Heart right ventricle (tissue), 16 donors: ENCODE measurements at regions not wholly inside any gene's neighbourhood (a gene's known extent, or its start where the extent isn't known, plus 50 kb on each side); places are given as distances from the start of the nearest gene placed in this dataset.

Experiments used
- ATAC-seq, 8 donors: fragments of 200-7000 bp; cut with Tn5 transposase; one replicate each; pipeline ENCODE4 v1.9.1; 2020; ENCODE audit warnings: mild to moderate bottlenecking in 8 of 8, moderate library complexity in 8 of 8, moderate number of reproducible peaks in 1 of 8
- DNase-seq, 2 donors: peaks; one replicate each; pipeline ENCODE4 v3.0.0-alpha.2; 2020
- H3K27ac ChIP-seq, 10 donors: fragments of 200-600 bp; sonication (generic) in 2 of 10; one replicate each; pipeline versions ENCODE4 v1.5.0 to v1.8.0; 2020 to 2022; ENCODE audit warnings: mild to moderate bottlenecking in 3 of 10
- H3K27me3 ChIP-seq, 7 donors: fragments of 200-600 bp; one replicate each; pipeline ENCODE4 v1.8.0; 2021 to 2022; ENCODE audit warnings: mild to moderate bottlenecking in 2 of 7
- H3K36me3 ChIP-seq, 9 donors: fragments of 200-600 bp; sonication (generic) in 1 of 9; one replicate each; pipeline versions ENCODE4 v1.5.0 to v1.8.0; 2020 to 2022; ENCODE audit warnings: mild to moderate bottlenecking in 2 of 9
- H3K4me1 ChIP-seq, 9 donors: fragments of 200-600 bp; sonication (generic) in 1 of 9; one replicate each; pipeline versions ENCODE4 v1.5.0 to v1.8.0; 2020 to 2022; ENCODE audit warnings: mild to moderate bottlenecking in 4 of 9
- H3K4me3 ChIP-seq, 10 donors: fragments of 200-600 bp; sonication (generic) in 2 of 10; one replicate each; pipeline versions ENCODE4 v1.5.0 to v1.8.0; 2020 to 2022; ENCODE audit warnings: mild to moderate bottlenecking in 7 of 10, moderate library complexity in 2 of 10
- H3K9me3 ChIP-seq, 11 donors: fragments of 200-600 bp in 10 of 11; sonication (generic) in 2 of 11; one replicate each; pipeline versions ENCODE4 v1.5.0 to v1.8.0; 2013 to 2022; ENCODE audit warnings: mild to moderate bottlenecking in 2 of 11, control low read depth in 1 of 11, moderate library complexity in 1 of 11
- CTCF ChIP-seq, 9 donors: fragments of 200-600 bp; sonication (generic) in 2 of 9; IDR thresholded peaks; one replicate each; pipeline versions ENCODE4 v1.5.0 to v1.8.0; 2021 to 2022; ENCODE audit warnings: antibody characterized with exemption in 9 of 9, mild to moderate bottlenecking in 5 of 9, moderate library complexity in 1 of 9
- WGBS, 2 donors: extraction: QIAGEN DNeasy Blood & Tissue Kit; methylation state at CpG; one replicate each; pipeline ENCODE4 v1.1.7; 2013; ENCODE audit warnings: inconsistent platforms in 1 of 2; 5-methylcytosine and 5-hydroxymethylcytosine counted together
- intact Hi-C, 10 donors: fragments of 100-400 bp; cut with DNase I; formaldehyde crosslinking; loops; one replicate each; pipeline versions ENCODE4 v1.11.1 to v1.14.2; 2022
- donor health status: Arrhythmogenic right ventricular cardiomyopathy.
- donor health status: ischemic (EF 13 %, LVEDD 7.1; RV severe dilation, severe dysfunction).
- donor health status: healthy with polysubstance abuse.
- donor health status: DM: no; HTN: yes; CAD: no.
- donor health status: DM: no; HTN: no; CAD: no.
- donor health status: ischemic (EF 25% LVEDD 6.9; RV normal size, moderate dysfunction).
- donor health status: ischemic (EF 25% LVEDD 5.7; RV mildly dilated, moderate dysfunction).
- donor health status: healthy.
- donor health status: DM: yes; HTN: yes; CAD: no.
- donor health status: Ischemic cardiomyopathy.
- donor health status: ischemic (EF 35%, LVEDD 5.7; RV mildly dilated, moderate dysfunction).
- donor health status: nonischemic (EF 11% LVEDD 7.7; RV severe dilation, severe dysfunction).
- donor health status: DM: yes; HTN: yes; CAD: no.
- donor health status: PGD.
- donor health status: ischemic (EF 29% LVEDD 5.4; RV normal size, mild dysfunction).
- donor health status: nonischemic (EF 23%, LVEDD 6.1; RV moderate dilation, normal function).

- Histone ChIP-seq H3K4me3 (no peak overlapping the region), H3K9me3 (no peaks in the 10 kb centered on the region), H3K27ac (no peak overlapping the region), H3K4me1 (no peaks in the 10 kb centered on the region), H3K27me3 (no peaks in the 10 kb centered on the region), H3K36me3 (no peaks in the 10 kb centered on the region)
- intact Hi-C loops: no loop called here
- TF ChIP-seq CTCF (IDR thresholded peaks at IDR 0.05): no peak
- ATAC-seq (no peak), DNase-seq (no peak)
- WGBS, 2 donors: 70% methylated on average over 4 of the region's 4 CpGs
Measured at GRCh38 chr5:118778941-118779340, 209.4 kb downstream of the DTWD2 start.

DNA sequence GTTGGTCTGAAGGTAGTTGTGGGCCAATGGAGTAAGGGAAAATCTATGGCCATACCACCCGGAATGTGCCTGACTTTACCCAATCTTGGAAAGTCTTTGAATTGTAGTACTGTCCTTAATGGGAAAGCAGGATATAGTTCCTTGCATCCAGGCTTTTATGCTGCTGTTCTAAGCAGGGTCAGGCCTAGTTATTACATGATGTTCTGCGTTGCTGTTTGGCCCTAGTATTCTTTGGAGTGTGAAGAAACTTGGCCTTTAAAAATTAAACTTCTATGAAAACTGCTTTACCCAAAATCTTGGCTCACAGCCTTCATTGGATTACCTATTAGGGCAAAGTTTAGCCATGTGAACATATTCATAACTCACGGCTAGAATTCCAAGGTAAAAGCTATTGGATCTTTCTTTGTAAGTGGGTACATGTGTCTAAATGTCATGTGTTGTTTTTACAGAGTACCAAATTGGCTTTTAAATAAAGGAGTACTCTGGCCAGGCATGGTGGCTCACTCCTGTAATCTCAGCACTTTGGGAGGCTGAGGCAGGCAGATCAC is 211.1 kb downstream of the DTWD2 start:
- no peak overlapping the region for H3K27ac ChIP-seq
- no peak for TF ChIP-seq CTCF (IDR thresholded peaks at IDR 0.05)

GRCh38 chr5:118776755-118777154 is 211.6 kb downstream of the DTWD2 start:
- ATAC-seq: no peak
- Histone ChIP-seq H3K4me3 (no peak overlapping the region), H3K27ac (no peak overlapping the region), H3K36me3 (no peaks in the 10 kb centered on the region), H3K4me1 (no peaks in the 10 kb centered on the region), H3K27me3 (no peaks in the 10 kb centered on the region), H3K9me3 (no peaks in the 10 kb centered on the region)
- intact Hi-C loops: no loop called here
- WGBS, 2 donors: 86 to 94% methylated on average over 1 of the region's 1 CpG
- no peak for DNase-seq
- TF ChIP-seq CTCF (IDR thresholded peaks at IDR 0.05): no peak

More for the DNA sequence above, 211.1 kb downstream of the DTWD2 start:
- ATAC-seq (no peak), DNase-seq (no peak)
- H3K4me1 ChIP-seq: no peaks in the 10 kb centered on the region
- no peaks in the 10 kb centered on the region for H3K9me3 ChIP-seq
- intact Hi-C loops: no loop called here
- no peak overlapping the region for H3K4me3 ChIP-seq
- 77 to 85% methylated on average over 3 of the region's 3 CpGs for WGBS, 2 donors
- H3K27me3 ChIP-seq: no peaks in the 10 kb centered on the region
- no peaks in the 10 kb centered on the region for H3K36me3 ChIP-seq

- no peaks in the 10 kb centered on the region for H3K4me1 ChIP-seq
- intact Hi-C loops: no loop called here
- DNase-seq: no peak
- TF ChIP-seq CTCF (IDR thresholded peaks at IDR 0.05): no peak
- no peaks in the 10 kb centered on the region for H3K9me3 ChIP-seq
- ATAC-seq: no peak
- H3K36me3 ChIP-seq: no peaks in the 10 kb centered on the region
- H3K27me3 ChIP-seq: no peaks in the 10 kb centered on the region
- H3K4me3 ChIP-seq: no peak overlapping the region
- WGBS, 2 donors: 68 to 76% methylated on average over 2 of the region's 2 CpGs
- no peak overlapping the region for H3K27ac ChIP-seq
Measured at GRCh38 chr5:118775790-118776499, 212.4 kb downstream of the DTWD2 start.
